Hematopoietic multipotent progenitor cell (in vitro differentiated cells): ENCODE measurements at regions not wholly inside any gene's neighbourhood (a gene's known extent, or its start where the extent isn't known, plus 50 kb on each side); places are given as distances from the start of the nearest gene placed in this dataset.

Experiments
- DNase-seq, 3 donors: peaks; one replicate each; pipeline ENCODE4 v3.0.0-alpha.2; 2011 to 2015; ENCODE audit warnings: low read depth in 2 of 3, low spot score in 2 of 3

- no peak for DNase-seq
Measured at GRCh38 chr2:118622913-118623312, 224.5 kb downstream of the EN1 start.

- no peak for DNase-seq
Measured at GRCh38 chr2:118622108-118622507, 225.3 kb downstream of the EN1 start.

- no peak for DNase-seq
Measured at GRCh38 chr2:118618279-118618678, 229.2 kb downstream of the EN1 start.

- DNase-seq: no peak
Measured at GRCh38 chr2:118616432-118616831, 231.0 kb downstream of the EN1 start.

GRCh38 chr2:118614841-118615271 lies 232.6 kb downstream of the EN1 start:
- DNase-seq: no peak

GRCh38 chr2:118613737-118614136 lies 233.7 kb downstream of the EN1 start:
- no peak for DNase-seq

GRCh38 chr2:118611691-118612090 lies 235.8 kb downstream of the EN1 start:
- no peak for DNase-seq

- no peak for DNase-seq
Measured at GRCh38 chr2:118609138-118609537, 238.3 kb downstream of the EN1 start.

GRCh38 chr2:118607641-118608040 lies 239.8 kb downstream of the EN1 start:
- DNase-seq: no peak

GRCh38 chr2:118604811-118605210 lies 242.6 kb downstream of the EN1 start:
- DNase-seq: no peak

- DNase-seq: no peak
Measured at GRCh38 chr2:118604371-118604770, 243.1 kb downstream of the EN1 start.

GRCh38 chr2:118599141-118599540 lies 248.3 kb downstream of the EN1 start:
- no peak for DNase-seq

- no peak for DNase-seq
Measured at GRCh38 chr2:118596620-118597019, 250.8 kb downstream of the EN1 start.

GRCh38 chr2:118593257-118593656 lies 254.2 kb downstream of the EN1 start:
- DNase-seq: no peak

- DNase-seq: no peak
Measured at GRCh38 chr2:118591223-118591622, 256.2 kb downstream of the EN1 start.

GRCh38 chr2:118589721-118590120 lies 257.7 kb downstream of the EN1 start:
- no peak for DNase-seq

- DNase-seq: no peak
Measured at GRCh38 chr2:118588850-118589249, 258.6 kb downstream of the EN1 start.

GRCh38 chr2:118586312-118586711 lies 261.1 kb downstream of the EN1 start:
- no peak for DNase-seq

GRCh38 chr2:118584877-118585276 lies 262.6 kb downstream of the EN1 start:
- DNase-seq: no peak

- DNase-seq: no peak
Measured at GRCh38 chr2:118584062-118584749, 263.2 kb downstream of the EN1 start.

GRCh38 chr2:118582058-118582457 lies 265.4 kb downstream of the EN1 start:
- no peak for DNase-seq

GRCh38 chr2:118580651-118581050 lies 266.8 kb downstream of the EN1 start:
- DNase-seq: no peak

GRCh38 chr2:118580107-118580506 lies 267.3 kb downstream of the EN1 start:
- no peak for DNase-seq
